GM21737 (cell line): ENCODE measurements at regions not wholly inside any gene's neighbourhood (a gene's known extent, or its start where the extent isn't known, plus 50 kb on each side); places are given as distances from the start of the nearest gene placed in this dataset.
"Not testable (repeated sequence)": the region's sequence is repeated elsewhere in the genome, so short reads cannot be mapped to it uniquely, and the experiment has no call there.

Experiments used
- ATAC-seq: cut with Tn5 transposase; IDR thresholded peaks from one replicate; pipeline ENCODE4 v1.9.1; 2021; ENCODE audit warnings: mild to moderate bottlenecking, moderate library complexity; ENCODE audit not compliant: unreplicated experiment

DNA sequence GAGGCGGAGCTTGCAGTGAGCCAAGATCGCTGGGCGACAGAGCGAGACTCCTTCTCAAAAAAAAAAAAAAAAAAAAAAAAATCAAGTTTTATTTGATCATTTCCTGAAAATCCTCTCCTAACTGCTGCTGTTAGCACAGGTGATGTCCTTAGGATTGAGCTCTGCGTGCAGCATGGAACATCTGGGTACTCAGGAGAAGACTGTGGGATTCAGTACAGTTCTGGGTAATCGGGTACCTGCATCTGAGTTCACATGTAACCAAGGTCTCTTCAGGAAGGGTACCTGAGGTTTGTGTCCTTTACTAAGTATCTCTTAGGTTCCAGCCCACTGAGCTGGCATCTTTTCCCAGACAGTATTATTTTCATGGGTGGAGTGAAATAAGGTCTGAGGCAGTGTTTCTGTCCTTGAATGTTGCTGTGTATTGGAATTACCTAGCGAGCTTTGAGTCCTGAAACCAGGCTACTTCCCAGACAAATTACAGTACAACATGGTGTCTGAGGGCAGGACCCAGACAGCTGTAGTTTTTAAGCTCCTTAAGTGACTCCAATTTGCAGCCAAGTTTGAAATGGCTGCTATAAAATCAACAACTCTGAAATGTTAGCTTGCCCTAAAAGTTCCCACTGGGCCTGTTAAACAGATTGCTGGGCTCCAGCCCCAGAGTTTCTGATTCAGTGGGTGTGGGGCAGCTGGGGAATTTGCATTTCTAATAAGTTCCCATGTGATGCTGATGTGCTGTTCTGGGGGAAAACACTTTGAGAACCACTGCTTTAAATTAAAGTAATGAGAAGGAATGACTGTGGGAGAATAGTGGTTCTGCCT lies 120.5 kb downstream of the PMAIP1 start:
- no peak for ATAC-seq

DNA sequence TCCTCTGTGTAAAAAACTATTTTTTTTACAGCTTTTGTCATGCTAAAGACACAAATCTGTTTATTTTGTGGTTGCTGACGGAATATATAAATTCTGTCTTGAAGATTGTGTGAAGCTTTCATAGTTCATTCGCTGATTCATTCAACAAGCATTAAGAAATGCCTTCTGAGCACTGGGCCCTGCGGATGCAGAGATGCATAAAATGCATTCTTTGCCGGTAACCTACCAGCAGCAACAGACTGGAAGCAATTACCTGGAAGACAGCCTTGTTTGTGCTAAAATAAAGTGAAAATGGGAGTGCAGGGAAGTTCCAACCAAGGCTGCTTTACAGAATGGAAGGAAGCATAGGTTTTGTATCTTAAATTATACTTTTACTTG lies 119.7 kb downstream of the PMAIP1 start:
- ATAC-seq, result no peak

DNA sequence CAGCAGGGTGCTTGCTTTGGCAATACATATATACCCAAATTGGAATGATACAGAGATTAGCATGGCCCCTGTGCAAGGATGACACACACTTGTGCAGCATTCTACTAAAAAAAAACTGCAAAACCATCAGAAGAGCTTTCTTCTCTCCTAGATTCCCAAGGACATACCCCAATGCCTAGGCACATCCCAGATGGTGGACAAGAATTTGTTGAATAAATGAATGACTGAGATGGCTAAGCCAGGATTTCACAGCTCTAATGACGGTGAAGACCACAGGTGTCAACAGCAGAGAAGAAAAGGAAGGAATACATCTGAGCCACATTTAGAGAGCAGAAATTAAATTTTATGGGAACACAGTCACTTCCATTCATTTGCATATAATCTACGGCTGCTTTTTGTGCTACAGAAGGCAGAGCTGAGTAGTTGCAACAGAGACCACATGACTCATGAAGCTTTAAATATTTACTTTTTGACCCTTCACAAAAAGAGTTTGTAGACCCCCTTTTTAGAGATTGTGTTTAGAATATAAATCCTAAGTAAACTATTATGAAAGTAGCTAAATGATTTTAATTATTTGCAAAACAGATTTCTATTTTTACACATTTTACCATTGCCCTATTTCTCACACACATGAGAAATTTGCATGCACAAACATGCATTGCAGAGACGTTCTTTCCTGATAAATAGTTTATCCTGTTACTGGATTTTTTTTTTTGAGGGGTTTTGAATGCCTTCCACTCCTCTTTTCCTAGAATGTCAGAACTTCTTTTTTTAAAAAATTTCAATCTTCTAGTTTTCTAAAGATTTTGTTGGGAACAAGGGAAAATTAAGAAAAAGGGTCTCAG lies 119.0 kb downstream of the PMAIP1 start:
- ATAC-seq, result no peak

DNA sequence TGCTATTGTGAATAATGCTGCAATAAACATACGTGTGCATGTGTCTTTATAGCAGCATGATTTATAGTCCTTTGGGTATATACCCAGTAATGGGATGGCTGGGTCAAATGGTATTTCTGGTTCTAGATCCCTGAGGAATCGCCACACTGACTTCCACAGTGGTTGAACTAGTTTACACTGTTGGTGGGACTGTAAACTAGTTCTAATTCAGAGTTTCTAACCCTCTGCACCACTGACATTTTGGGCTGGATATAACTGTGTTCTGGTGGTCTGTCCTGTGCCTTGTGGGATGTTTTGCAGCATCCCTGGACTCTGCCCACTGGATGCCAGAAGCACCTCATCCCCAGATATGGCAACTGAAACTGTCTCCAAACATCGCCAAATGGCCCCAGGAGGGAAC lies 118.3 kb downstream of the PMAIP1 start:
- ATAC-seq, result not testable (repeated sequence)

DNA sequence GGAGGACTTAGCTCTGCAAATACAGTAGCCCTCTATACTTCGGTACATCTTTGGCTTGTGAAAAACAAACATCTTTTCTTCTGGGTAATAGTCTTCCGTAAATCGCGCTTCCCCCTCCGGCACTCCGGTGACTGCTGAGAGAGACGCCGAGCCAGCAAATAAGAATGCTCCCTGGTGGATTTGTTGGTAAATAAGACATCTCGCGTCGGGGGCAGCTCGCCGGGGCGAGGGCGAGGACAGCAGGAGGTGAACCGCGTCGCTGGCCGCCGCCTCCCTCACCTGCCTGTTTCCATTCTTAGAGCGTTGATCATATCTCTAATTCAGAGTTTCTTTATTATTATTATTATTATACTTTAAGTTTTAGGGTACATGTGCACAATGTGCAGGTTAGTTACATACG lies 117.6 kb downstream of the PMAIP1 start:
- no peak for ATAC-seq

DNA sequence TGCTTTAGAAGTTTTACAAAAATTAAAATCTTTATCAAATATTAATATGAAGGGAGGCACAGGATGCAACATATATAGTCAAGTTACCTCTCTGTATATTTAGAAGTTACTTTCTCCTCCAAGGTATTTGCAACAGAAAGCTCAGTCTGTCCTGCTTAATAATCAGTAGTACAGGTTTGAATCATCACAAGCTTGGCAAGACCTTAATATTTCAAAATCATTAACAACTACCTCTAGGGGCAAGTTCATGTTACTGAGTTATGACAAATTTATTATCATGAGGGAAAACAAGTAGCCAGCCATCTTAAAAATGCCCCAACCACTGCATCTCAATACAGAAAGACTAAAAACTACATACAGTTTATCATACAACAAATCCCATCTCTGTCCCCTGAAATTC lies 116.0 kb downstream of the PMAIP1 start:
- ATAC-seq, result not testable (repeated sequence)

DNA sequence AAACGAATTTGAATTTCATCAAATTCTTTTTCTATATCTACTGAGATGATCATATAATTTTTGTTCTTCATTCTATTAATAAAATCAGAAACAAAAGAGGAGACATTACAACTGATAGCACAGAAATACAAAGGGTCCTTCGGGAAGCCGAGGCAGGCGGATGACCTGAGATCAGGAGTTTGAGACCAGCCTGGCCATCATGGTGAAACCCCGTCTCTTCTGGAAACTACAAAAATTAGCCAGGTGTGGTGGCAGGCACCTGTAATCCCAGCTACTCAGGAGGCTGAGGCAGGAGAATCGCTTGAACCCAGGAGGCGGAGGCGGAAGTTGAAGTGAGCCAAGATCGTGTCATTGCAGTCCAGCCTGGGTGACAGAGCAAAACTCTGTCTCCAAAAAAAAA lies 113.4 kb downstream of the PMAIP1 start:
- not testable (repeated sequence) for ATAC-seq

DNA sequence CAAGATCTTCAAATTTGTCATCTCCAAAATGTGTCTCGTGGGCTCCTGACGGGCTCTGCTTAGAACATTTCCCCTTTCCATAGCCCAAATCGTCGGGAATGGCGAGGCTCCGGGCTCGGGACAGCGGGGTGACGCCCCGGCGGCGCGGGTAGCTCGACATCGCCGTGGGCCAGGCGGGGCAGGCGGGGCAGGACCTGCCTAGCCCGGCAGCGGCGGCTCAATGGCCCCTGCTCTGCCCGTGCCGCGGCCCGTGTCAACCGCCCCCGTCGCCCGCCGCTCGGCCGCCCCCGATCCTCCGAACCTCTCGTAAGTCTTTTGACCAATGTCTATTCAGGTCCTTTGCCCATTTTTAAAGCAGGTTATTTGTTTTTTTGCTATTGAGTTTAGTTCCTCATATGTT lies 111.2 kb downstream of the PMAIP1 start:
- no peak for ATAC-seq

DNA sequence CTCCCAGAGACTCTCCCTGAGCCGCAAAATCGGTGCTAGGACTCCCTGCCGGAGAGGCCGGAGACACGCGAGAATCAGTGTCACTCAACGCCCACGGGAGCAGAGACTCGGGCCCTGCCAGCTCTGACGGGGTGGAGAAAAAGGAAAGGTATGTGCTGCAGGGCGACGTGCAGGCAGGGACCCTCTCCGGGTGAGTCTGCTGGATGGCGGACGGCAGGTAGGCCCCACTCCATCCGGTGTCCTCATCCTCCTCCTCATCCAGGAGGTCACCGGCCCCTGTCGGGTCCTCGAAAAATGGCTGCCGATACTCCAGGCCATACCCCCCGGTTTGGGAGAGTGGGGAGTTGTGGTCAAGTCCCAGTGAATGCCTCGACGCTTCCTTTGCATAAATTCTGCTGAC lies 110.7 kb downstream of the PMAIP1 start:
- no peak for ATAC-seq

DNA sequence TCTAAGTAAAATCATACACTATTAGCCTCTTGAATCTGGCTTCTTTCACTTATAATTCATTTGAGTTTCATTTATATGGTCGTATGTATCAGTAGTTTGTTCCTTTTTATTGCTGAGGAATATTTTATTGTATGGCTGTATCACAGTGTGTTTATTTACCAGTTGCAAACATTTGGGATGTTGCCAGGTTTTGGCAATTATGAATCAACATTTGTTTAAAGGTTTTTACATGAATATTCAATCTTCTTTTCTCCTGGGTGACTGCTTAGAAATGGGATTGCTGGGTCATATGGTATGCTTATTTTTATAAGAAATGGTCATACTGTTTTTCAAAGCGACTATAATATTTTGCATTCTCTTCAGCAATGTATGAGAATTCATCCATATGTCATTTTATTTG lies 107.9 kb downstream of the PMAIP1 start:
- no peak for ATAC-seq

DNA sequence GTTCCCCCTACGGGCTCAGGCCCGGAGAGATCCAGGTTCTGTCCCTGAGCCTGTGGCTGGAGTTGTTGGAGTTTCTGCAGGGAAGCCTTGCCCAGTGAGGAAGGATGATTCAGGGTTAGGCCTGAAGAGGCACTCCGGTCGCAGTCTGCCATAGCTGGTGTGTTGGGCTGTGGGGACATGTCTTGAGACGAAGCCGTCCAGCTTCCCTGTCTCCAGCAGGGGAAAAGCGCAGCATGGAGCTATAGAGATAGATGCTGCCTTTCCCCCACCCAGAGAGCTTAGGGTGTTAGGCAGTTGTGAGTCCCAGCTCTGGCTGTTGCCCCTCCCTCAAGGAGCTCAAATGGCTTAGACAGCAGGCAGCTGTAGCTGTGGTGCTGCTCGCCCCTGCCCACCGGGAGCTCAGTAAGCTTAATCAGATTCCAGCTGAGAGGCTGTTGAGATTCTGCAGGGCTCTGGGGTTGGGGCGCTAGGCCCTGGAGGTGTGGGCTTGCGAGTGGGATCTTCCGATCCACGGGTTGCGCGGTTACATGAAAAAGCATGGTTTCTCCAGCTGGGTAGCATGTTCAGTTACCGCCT lies 103.9 kb downstream of the PMAIP1 start:
- ATAC-seq, result no peak

DNA sequence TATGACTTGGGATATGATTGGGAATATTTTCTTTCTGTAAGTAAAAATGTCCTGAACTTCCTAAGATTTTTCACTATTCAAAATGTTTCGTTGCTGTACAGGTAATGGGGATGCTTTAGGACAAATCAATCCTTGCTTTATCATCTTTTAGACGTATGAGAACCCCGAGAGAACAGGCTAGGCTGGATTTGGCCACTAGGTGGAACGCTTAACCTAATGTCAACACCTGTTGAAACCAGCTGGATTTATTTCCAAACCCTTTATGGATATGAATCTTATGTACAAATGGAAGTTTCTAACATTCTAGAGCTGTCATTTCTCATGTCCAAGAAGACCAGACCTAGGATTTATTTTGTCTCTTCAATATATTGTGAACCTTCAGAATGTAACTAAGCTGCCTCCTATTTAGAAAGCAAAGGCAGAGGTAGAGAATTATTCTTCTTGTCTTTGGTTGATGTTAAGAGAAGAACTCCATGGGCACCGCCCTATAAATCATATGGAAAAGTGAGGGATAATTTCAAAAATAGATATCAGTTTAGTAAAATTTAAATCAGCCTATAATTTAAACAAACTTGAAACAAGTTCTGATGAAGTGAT lies 96.7 kb downstream of the PMAIP1 start:
- ATAC-seq, result no peak

DNA sequence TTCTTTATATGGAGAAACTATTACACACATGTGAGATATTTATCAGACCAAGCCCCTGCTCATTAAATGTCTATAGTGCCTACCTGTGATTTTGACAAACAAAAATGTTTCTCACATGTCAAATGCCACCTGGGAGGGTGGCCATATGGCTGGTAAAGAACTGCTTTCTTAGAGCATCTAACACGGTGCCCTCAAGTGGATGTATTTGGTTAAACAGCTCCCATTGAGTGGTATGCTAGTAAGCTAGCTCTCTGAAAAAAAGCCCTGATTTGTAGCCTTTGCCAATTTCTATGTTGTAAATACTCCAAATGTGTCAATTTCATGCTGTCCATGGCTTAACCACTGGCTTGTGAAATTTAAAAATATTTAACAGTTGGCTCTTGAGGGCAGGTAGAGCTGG lies 94.6 kb downstream of the PMAIP1 start:
- peak; percentile 70 for ATAC-seq

DNA sequence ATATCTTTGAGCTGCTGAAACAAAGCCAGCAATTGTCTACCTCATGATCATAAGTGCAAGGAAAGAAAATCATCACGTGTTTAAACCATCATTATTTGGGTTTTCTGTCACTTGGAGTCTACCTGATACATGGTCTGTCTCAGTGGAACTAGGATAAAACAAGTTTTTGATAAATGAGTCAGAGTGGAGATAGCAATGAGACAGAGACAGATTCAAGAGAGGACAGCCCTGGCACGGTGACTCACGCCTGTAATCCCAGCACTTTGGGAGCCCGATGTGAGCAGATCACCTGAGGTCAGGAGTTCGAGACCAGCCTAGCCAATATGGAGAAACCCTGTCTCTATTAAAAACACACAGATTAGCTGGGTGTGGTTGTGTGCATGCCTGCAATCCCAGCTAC lies 93.8 kb downstream of the PMAIP1 start:
- ATAC-seq, result no peak

DNA sequence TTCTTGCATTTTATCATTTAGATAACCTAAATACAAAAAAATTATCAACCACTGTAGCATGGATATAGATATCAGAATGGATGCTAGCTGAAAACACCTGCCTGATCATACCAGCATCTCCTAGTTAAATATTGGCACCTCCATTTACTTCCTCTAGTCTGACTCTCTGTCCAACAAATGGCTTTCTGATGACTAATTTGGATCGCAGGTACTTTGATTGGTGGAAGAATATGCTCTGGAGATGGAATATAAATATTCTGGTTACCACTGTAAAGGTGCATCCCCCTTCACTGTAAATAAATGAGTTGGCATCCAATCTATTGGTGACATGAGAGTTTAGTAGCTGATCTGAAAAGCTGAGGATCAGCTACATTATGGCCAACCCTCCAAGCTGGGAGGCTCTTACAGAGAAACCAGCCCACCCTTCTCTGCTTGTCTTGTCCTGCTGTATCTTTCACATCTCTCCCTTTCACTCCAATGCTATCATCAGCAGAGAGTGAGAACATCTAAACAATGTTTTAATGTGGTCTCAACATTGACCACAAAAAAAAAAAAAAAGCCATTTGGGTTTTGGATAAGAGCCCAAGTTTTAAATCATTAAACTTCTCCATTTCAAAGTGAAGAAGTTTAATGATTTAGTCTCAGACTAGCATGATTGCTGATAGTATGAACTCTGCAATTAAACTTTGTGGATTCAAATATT lies 90.5 kb downstream of the PMAIP1 start:
- no peak for ATAC-seq

DNA sequence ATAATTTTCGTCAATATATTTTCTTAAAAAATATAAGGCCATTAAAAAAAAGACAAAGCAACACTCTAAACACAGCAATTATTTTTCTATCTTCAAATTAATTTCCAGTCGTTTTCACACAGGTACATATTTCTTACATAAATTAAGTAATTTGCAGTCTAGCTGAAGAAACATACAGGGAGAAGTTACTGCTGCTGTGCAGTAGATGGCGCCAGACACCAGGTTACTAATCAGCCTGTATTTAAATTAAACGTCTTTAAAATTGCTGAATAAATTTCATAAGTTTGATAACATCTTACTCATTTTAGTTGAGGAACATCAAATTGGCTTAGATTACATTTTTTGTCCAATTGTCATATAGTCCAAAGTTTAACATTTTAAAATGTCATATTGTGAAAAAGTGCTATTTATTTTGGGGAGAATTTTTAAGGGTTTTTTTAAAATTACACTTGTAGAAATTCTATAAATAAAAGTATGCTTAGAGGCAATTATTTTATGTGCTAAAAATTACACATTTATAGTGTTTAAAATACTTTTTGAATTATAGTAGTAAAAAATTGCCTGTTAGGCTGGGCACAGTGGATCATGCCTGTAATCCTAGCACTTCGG lies 88.4 kb downstream of the PMAIP1 start:
- no peak for ATAC-seq

DNA sequence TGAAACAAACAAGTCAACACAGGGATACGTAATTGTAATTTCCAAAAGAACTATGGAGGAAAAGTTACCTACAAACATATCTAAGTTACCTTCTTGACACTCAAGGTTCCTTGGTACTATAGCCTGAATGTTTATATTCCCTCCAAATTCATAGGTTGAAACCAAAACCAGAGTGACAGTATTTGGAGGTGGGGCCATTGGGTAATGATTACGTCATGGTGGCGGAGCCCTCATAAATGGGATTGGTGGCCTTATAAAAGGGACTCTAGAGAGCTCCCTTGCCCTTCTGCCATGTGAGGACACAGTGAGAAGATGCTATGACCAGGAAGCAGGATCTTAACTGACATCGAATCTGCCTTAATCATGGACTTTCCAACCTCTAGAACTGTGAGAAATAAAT lies 87.3 kb downstream of the PMAIP1 start:
- no peak for ATAC-seq

DNA sequence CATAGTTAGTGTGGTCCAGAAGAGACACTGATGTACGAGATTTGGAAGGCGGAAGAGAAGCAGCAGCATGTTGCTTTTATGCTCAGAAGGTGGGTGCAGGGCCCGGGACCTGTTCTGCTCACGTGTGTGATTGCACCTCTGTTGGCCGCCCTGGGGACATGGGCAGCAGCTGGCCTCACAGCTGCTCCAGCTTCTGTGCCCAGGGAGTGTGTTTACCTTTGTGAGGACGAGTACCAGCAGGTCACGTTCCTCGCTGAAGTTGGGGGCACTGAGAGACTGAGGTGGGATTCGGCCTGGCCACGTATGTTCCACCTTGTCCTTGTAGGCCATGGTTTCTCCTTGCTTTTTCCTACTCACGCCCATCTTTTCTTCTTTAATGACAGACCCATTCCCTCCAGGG lies 86.3 kb downstream of the PMAIP1 start:
- ATAC-seq, result no peak

DNA sequence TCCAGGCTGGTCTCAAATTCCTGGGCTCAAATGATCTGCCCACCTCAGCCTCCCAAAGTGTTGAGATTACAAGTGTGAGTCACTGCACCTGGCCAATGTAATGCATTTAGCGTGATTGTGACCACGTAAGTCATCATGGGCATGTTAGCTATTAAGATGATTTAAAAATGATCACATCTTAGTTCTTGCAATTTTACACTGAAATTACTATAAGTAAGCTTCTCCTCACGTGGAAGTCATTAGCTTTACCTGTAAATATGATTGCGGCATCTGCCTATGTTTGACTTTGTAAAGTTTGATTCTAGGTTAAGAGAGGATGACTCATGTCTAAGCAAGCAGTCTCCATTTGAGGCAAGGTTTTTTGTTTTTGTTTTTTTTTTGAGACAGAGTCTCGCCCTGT lies 85.5 kb downstream of the PMAIP1 start:
- ATAC-seq, result no peak

DNA sequence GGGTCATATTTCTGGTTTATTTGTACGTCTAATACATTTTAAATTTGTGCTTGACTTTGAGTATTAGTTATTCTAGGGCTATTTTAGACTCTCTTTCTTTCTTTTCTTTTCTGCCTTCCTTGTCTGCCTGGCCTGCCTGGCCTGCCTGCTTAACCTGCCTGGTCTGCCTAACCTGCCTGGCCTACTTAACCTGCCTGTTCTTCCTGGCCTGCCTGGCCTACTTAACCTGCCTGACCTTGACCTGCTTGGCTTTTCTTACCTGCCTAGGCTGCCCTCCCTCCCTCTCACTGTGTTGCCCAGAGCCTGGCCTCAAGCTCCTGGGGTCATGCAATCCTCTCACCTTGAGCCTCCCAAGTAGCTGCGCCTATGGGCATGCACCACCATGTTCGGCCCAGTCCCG lies 83.7 kb downstream of the PMAIP1 start:
- no peak for ATAC-seq
